CMK (cell line): ENCODE measurements at regions not wholly inside any gene's neighbourhood (a gene's known extent, or its start where the extent isn't known, plus 50 kb on each side); places are given as distances from the start of the nearest gene placed in this dataset.
"Not testable (repeated sequence)": the region's sequence is repeated elsewhere in the genome, so short reads cannot be mapped to it uniquely, and the experiment has no call there.

ENCODE experiments used
- DNase-seq: peaks from one replicate; pipeline ENCODE4 v3.0.0-alpha.2; 2010; ENCODE audit warnings: low read depth

- no peak for DNase-seq
Observed at GRCh38 chr12:33678221-33678964, 238.8 kb upstream of the SYT10 start.

- no peak for DNase-seq
Observed at GRCh38 chr12:33690562-33690961, 250.9 kb upstream of the SYT10 start.

GRCh38 chr12:33703221-33703620, 263.6 kb upstream of the SYT10 start:
- DNase-seq: no peak

- no peak for DNase-seq
Observed at GRCh38 chr12:33706927-33707326, 267.3 kb upstream of the SYT10 start.

- no peak for DNase-seq
Observed at GRCh38 chr12:33708935-33709334, 269.3 kb upstream of the SYT10 start.

GRCh38 chr12:33710548-33710947, 270.9 kb upstream of the SYT10 start:
- DNase-seq: no peak

- no peak for DNase-seq
Observed at GRCh38 chr12:33718631-33719030, 279.0 kb upstream of the SYT10 start.

GRCh38 chr12:33721561-33721960, 281.9 kb upstream of the SYT10 start:
- DNase-seq: no peak

- DNase-seq: no peak
Observed at GRCh38 chr12:33724867-33725266, 285.2 kb upstream of the SYT10 start.

GRCh38 chr12:33734871-33735270, 287.4 kb upstream of the ALG10 start:
- DNase-seq: no peak

GRCh38 chr12:33752854-33753253, 269.4 kb upstream of the ALG10 start:
- no peak for DNase-seq

GRCh38 chr12:33757701-33758100, 264.6 kb upstream of the ALG10 start:
- DNase-seq: no peak

GRCh38 chr12:33759279-33759678, 263.0 kb upstream of the ALG10 start:
- no peak for DNase-seq

GRCh38 chr12:33763331-33763730, 259.0 kb upstream of the ALG10 start:
- no peak for DNase-seq

- DNase-seq: no peak
Observed at GRCh38 chr12:33770652-33771051, 251.6 kb upstream of the ALG10 start.

GRCh38 chr12:33771889-33772288, 250.4 kb upstream of the ALG10 start:
- DNase-seq: no peak

GRCh38 chr12:33773091-33773490, 249.2 kb upstream of the ALG10 start:
- DNase-seq: not testable (repeated sequence)

- no peak for DNase-seq
Observed at GRCh38 chr12:33786532-33786931, 235.8 kb upstream of the ALG10 start.

- no peak for DNase-seq
Observed at GRCh38 chr12:33794954-33795353, 227.3 kb upstream of the ALG10 start.

GRCh38 chr12:33795536-33795935, 226.8 kb upstream of the ALG10 start:
- DNase-seq: no peak

GRCh38 chr12:33813536-33813935, 208.8 kb upstream of the ALG10 start:
- DNase-seq: no peak

GRCh38 chr12:33817713-33818112, 204.6 kb upstream of the ALG10 start:
- no peak for DNase-seq

GRCh38 chr12:33818313-33818712, 204.0 kb upstream of the ALG10 start:
- no peak for DNase-seq

GRCh38 chr12:33825442-33825841, 196.9 kb upstream of the ALG10 start:
- DNase-seq: no peak
